AG09319 (cell line): ENCODE measurements at regions not wholly inside any gene's neighbourhood (a gene's known extent, or its start where the extent isn't known, plus 50 kb on each side); places are given as distances from the start of the nearest gene placed in this dataset.
"Not testable (repeated sequence)": the region's sequence is repeated elsewhere in the genome, so short reads cannot be mapped to it uniquely, and the experiment has no call there.

Experiments
- DNase-seq: peaks from one replicate; pipeline ENCODE4 v3.0.0-alpha.2; 2010; ENCODE audit warnings: low read depth; ENCODE audit errors: extremely low read depth
- CTCF ChIP-seq: IDR thresholded peaks from 2 replicates; pipeline ENCODE4 v1.5.1; 2011; ENCODE audit warnings: low read depth, mild to moderate bottlenecking, inconsistent platforms, low read length, moderate library complexity

- no peak for DNase-seq
- no peak for TF ChIP-seq CTCF
These were observed 192.2 kb downstream of the RFPL4B start for GRCh38 chr6:112539355-112539754.

- DNase-seq = not testable (repeated sequence)
These were observed 194.7 kb downstream of the RFPL4B start for GRCh38 chr6:112541847-112542246.

GRCh38 chr6:112547321-112548085 is 200.4 kb downstream of the RFPL4B start:
- not testable (repeated sequence) for DNase-seq

- no peak for DNase-seq
- no peak for TF ChIP-seq CTCF
These were observed 202.6 kb downstream of the RFPL4B start for GRCh38 chr6:112549749-112550148.

- no peak for DNase-seq
These were observed 210.3 kb downstream of the RFPL4B start for GRCh38 chr6:112557435-112557834.

GRCh38 chr6:112557961-112558360 is 210.8 kb downstream of the RFPL4B start:
- DNase-seq = no peak
- TF ChIP-seq CTCF = no peak

More at GRCh38 chr6:112557435-112557834, 210.3 kb downstream of the RFPL4B start:
- TF ChIP-seq CTCF = no peak

GRCh38 chr6:112560651-112561050 is 213.5 kb downstream of the RFPL4B start:
- no peak for DNase-seq
- no peak for TF ChIP-seq CTCF

GRCh38 chr6:112562301-112563231 is 215.4 kb downstream of the RFPL4B start:
- no peak for TF ChIP-seq CTCF
- DNase-seq = no peak
